GM19043 (cell line): ENCODE measurements at regions not wholly inside any gene's neighbourhood (a gene's known extent, or its start where the extent isn't known, plus 50 kb on each side); places are given as distances from the start of the nearest gene placed in this dataset.

Experiments used
- ATAC-seq: cut with Tn5 transposase; IDR thresholded peaks from one replicate; pipeline ENCODE4 v1.9.1; 2021; ENCODE audit warnings: low read depth; ENCODE audit not compliant: unreplicated experiment

DNA sequence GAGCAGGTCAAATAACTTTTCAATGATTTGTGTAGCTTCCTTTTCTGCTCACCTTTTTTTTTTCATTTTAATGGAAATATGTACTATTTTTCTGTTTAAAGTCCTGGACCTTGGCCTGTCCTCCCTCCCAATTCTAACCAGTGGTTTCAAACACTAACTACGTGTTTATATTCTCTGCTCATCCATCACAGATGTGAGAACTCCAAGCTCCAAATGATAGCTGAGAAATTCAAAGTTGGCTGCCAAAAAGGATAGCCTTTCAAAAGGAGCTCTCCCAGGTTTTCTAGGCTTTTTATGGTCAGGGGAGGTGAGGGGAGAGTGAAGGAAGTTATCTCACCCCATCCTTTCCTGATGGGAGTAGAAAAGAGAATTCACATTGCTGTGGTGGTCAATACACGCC lies 486.0 kb upstream of the TBX3 start:
- no peak for ATAC-seq

DNA sequence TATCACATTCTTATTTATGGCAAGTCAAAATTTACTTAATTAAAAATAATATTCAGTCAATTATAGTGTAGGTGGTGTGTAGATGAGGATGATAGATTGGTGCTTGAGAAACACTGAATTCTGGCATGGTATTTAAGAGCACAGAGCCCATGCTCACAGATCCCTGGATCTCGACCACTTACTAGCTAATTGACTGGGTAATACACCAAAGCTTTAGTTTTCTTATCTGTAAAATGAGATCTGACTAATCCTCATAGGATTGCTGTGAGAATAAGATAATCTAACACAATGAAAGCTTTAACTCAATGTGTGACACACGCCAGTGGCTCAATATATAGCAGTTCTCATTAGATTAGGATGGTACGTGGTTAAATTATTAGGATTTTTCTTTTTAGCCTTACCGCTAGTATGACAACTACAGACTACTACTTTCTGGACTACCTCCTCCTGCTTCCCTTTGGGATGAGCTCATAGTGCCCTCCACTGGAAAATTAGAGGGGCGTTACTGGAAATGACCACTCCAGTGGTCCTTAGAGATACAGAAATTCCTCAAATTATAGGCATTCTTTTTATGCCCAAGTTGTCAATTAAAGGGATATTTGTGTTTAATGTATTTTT lies 482.8 kb upstream of the TBX3 start:
- no peak for ATAC-seq

- no peak for ATAC-seq
These were observed 479.7 kb upstream of the TBX3 start for GRCh38 chr12:115163710-115164109.

GRCh38 chr12:115160271-115161128 lies 476.5 kb upstream of the TBX3 start:
- no peak for ATAC-seq

- no peak for ATAC-seq
These were observed 474.8 kb upstream of the TBX3 start for GRCh38 chr12:115158816-115159215.

GRCh38 chr12:115155665-115156645 lies 472.0 kb upstream of the TBX3 start:
- no peak for ATAC-seq

DNA sequence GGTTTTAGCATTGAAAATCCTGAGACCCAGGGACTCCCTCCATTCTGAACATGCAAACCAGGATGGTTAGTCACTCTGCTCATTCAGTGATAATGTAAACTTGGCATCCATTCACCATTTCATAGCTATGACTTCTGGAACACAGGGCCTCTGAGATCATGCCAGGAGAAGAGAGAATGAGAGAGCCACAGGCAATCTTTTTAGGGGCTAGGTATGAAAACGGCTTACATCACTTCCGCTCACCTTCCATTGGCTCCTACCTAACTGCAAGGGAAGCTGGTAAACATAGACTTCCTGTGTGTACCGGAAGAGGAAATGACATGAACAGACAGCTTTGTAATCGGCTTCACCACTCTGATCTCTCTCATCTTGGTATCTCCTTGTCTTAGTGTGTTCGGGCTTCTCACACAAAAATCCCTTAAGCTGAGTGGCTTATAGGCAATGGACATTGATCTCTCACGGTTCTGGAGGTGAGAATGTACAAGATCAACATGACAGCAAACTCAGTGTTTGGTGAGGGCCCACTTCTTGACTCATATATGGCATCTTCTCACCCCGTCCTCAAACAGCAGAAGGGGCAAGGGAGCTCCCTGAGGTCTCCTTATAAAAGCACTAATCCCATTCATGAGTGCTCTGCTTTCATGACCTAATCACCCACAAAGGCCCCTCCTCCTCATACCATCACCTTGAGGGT lies 465.9 kb upstream of the TBX3 start:
- ATAC-seq = no peak

DNA sequence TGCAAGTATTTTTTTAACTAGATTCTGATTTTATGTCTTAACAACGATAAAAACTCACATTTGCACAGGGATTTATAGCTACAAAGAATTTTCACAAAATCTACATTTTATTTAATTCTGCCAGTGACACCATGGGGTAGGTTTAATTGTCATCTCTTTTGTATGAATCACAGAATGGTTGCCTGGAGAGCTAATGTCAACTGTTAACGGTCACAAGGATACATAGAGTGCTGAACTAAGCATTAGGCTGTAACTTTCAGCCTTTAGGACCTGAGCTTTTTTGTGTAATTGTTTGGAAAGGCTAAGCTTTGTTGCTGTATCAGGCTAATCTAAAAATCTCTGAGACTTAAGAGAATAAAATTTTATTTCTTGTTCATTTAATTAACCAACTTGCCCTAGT lies 465.3 kb upstream of the TBX3 start:
- ATAC-seq = no peak

- no peak for ATAC-seq
These were observed 463.9 kb upstream of the TBX3 start for GRCh38 chr12:115147916-115148315.

DNA sequence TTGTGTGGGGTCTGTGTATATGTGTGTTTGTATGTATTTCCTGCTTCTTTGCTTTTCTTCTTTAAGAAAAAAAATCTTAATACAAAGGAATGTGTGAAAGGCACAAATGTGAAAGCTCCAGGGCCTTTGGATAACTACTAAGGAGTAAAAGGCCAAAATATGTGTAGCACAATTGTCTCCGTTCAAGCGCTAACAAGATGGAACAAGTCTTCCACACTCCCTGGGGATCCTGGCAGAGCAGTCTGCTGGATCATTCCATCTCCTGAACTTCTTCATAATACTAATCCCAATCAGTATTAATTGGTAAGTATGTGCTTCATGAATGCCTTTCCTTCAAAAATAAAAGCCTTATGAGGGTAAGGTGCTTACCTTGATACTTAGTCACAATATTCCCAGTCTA lies 462.5 kb upstream of the TBX3 start:
- ATAC-seq = no peak

- ATAC-seq = no peak
These were observed 460.4 kb upstream of the TBX3 start for GRCh38 chr12:115144425-115144824.

DNA sequence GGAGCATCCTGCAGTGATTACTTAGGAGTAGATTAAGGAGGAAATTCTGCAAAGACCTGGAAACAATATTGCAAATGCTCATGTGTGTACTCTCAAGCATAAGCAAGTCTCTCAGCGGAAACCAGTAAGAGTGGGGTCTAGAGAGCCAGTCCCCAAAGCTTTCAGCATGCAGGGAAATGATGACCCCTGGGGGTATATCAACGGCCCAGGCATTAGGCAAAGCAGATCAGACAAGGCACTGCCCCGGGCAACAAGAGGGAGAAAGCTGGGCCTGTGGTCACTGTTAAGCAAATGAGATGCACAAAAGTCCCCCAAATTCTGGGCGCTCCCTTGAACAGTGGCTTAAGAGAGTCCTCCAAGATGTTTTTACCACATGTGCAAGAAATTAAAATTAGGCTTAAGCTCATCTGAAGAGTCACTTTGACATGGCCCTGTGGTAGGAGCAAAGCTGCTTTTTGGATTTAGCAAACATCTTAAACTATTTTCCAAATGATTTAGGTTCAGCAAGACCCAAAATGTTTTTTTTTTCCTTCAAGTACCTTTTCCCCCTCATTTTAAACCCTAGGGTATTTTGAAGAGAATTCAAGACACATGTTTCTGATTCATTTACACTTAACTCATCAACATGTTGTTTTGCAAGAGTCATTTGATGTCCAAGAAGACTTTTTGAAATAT lies 457.1 kb upstream of the TBX3 start:
- no peak for ATAC-seq

GRCh38 chr12:115137812-115138521 lies 454.0 kb upstream of the TBX3 start:
- ATAC-seq = no peak

GRCh38 chr12:115135800-115136211 lies 451.8 kb upstream of the TBX3 start:
- ATAC-seq = no peak

GRCh38 chr12:115134298-115134697 lies 450.3 kb upstream of the TBX3 start:
- no peak for ATAC-seq

DNA sequence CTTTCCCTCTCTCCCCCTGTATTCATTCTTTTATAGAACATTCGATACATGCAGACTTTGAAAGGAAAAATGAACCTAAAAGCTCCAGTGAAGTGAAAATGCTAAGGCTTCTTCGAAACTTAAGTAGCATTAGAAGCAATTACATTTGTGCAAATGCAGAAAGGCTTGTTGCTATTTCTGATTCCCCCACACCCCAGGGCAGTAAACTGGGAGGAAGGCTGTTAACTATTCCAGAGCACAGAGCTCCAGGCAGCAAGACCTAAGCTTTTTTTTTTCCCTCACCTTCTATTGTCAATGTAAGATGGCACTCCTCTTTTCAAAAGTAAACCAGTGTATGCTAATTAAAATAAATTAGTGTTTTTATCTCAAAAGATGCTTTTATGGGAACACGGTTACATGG lies 448.9 kb upstream of the TBX3 start:
- ATAC-seq = no peak

GRCh38 chr12:115132145-115132544 lies 448.2 kb upstream of the TBX3 start:
- ATAC-seq = no peak

DNA sequence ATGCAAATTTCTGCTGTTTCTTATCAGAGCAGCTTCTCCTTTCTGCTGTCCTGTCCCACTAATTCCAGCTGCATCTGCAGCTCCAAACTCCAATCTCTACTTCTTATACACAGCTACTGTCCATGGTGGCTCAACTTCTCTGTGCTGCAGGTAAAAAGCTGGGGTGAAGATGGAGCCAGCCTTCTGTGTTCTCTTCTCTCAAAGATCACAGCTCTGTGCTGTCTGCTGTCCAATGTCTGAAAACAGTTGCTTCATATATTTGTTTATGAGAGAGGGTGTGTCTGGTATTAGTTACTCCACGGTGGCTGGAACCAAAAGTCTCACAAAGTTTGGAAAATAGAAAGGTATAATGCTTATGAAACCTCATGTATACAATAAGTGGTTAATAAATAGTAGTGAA lies 445.8 kb upstream of the TBX3 start:
- no peak for ATAC-seq

- no peak for ATAC-seq
These were observed 437.1 kb upstream of the TBX3 start for GRCh38 chr12:115121053-115121452.
